ENCODE measurements at regions not wholly inside any gene's neighbourhood (a gene's known extent, or its start where the extent isn't known, plus 50 kb on each side); places are given as distances from the start of the nearest gene placed in this dataset.
A peak's percentile ranks its signal among the peaks of the same experiment; 100 is the strongest.

- DNase-seq (ENCODE audit: insufficient read length, low spot score) (no peak), FAIRE-seq (no peak)
- no peak for TF ChIP-seq PAX5 (IDR thresholded peaks at IDR 0.05; ENCODE audit: insufficient read depth, low read length, severe bottlenecking)
- TF ChIP-seq POLR2A (IDR thresholded peaks at IDR 0.05; ENCODE audit: low read depth, low read length) = no peak
- TF ChIP-seq POLR2AphosphoS5 (IDR thresholded peaks at IDR 0.05; ENCODE audit: low read depth, low read length) = no peak
- no peak for TF ChIP-seq TAF1 (IDR thresholded peaks at IDR 0.05; ENCODE audit: low read depth, low read length)
- TF ChIP-seq POU2F2 (IDR thresholded peaks at IDR 0.05; ENCODE audit: low read depth, low read length) = no peak
- TF ChIP-seq SPI1 (IDR thresholded peaks at IDR 0.05; ENCODE audit: low read depth, low read length) = no peak
Observed at GRCh38 chr10:128206676-128207075, 80.5 kb upstream of the MKI67 start.

GRCh38 chr10:128209862-128210214 is 83.6 kb upstream of the MKI67 start:
- FAIRE-seq = no peak
- no peak for TF ChIP-seq POLR2AphosphoS5 (IDR thresholded peaks at IDR 0.05; ENCODE audit: low read depth, low read length)

GRCh38 chr10:128210215-128211063 is 84.2 kb upstream of the MKI67 start:
- DNase-seq (ENCODE audit: insufficient read length, low spot score) = peak; percentile 67
- TF ChIP-seq POLR2AphosphoS5 (IDR thresholded peaks at IDR 0.05; ENCODE audit: low read depth, low read length) (no peak), TAF1 (IDR thresholded peaks at IDR 0.05; ENCODE audit: low read depth, low read length) (no peak), SPI1 (IDR thresholded peaks at IDR 0.05; ENCODE audit: low read depth, low read length) (no peak), POU2F2 (IDR thresholded peaks at IDR 0.05; ENCODE audit: low read depth, low read length) (no peak), PAX5 (IDR thresholded peaks at IDR 0.05; ENCODE audit: insufficient read depth, low read length, severe bottlenecking) (no peak), POLR2A (IDR thresholded peaks at IDR 0.05; ENCODE audit: low read depth, low read length) (no peak)
- no peak for FAIRE-seq

More at GRCh38 chr10:128209862-128210214, 83.6 kb upstream of the MKI67 start:
- no peak for DNase-seq (ENCODE audit: insufficient read length, low spot score)

- no peak for TF ChIP-seq POU2F2 (IDR thresholded peaks at IDR 0.05; ENCODE audit: low read depth, low read length)
- no peak for TF ChIP-seq PAX5 (IDR thresholded peaks at IDR 0.05; ENCODE audit: insufficient read depth, low read length, severe bottlenecking)
- no peak for TF ChIP-seq POLR2A (IDR thresholded peaks at IDR 0.05; ENCODE audit: low read depth, low read length)
- TF ChIP-seq POLR2AphosphoS5 (IDR thresholded peaks at IDR 0.05; ENCODE audit: low read depth, low read length) = no peak
- TF ChIP-seq SPI1 (IDR thresholded peaks at IDR 0.05; ENCODE audit: low read depth, low read length) = no peak
- no peak for TF ChIP-seq TAF1 (IDR thresholded peaks at IDR 0.05; ENCODE audit: low read depth, low read length)
- DNase-seq (ENCODE audit: insufficient read length, low spot score) (no peak), FAIRE-seq (no peak)
Observed at GRCh38 chr10:128211064-128211504, 84.9 kb upstream of the MKI67 start.

- DNase-seq (ENCODE audit: insufficient read length, low spot score) (peak; percentile 97), FAIRE-seq (peak; percentile 90)
- no peak for TF ChIP-seq PAX5 (IDR thresholded peaks at IDR 0.05; ENCODE audit: insufficient read depth, low read length, severe bottlenecking)
- TF ChIP-seq POLR2AphosphoS5 (IDR thresholded peaks at IDR 0.05; ENCODE audit: low read depth, low read length) = no peak
- TF ChIP-seq POLR2A (IDR thresholded peaks at IDR 0.05; ENCODE audit: low read depth, low read length) = no peak
- no peak for TF ChIP-seq TAF1 (IDR thresholded peaks at IDR 0.05; ENCODE audit: low read depth, low read length)
- TF ChIP-seq POU2F2 (IDR thresholded peaks at IDR 0.05; ENCODE audit: low read depth, low read length) = no peak
- no peak for TF ChIP-seq SPI1 (IDR thresholded peaks at IDR 0.05; ENCODE audit: low read depth, low read length)
Observed at GRCh38 chr10:128211953-128212727, 85.9 kb upstream of the MKI67 start.

- TF ChIP-seq POLR2AphosphoS5 (IDR thresholded peaks at IDR 0.05; ENCODE audit: low read depth, low read length) = no peak
- TF ChIP-seq POU2F2 (IDR thresholded peaks at IDR 0.05; ENCODE audit: low read depth, low read length) = no peak
- TF ChIP-seq PAX5 (IDR thresholded peaks at IDR 0.05; ENCODE audit: insufficient read depth, low read length, severe bottlenecking) = no peak
- no peak for TF ChIP-seq TAF1 (IDR thresholded peaks at IDR 0.05; ENCODE audit: low read depth, low read length)
- no peak for TF ChIP-seq SPI1 (IDR thresholded peaks at IDR 0.05; ENCODE audit: low read depth, low read length)
- no peak for TF ChIP-seq POLR2A (IDR thresholded peaks at IDR 0.05; ENCODE audit: low read depth, low read length)
- no peak for DNase-seq (ENCODE audit: insufficient read length, low spot score)
- FAIRE-seq = no peak
Observed at GRCh38 chr10:128213156-128213555, 86.9 kb upstream of the MKI67 start.

- TF ChIP-seq POLR2AphosphoS5 (IDR thresholded peaks at IDR 0.05; ENCODE audit: low read depth, low read length) (no peak), SPI1 (IDR thresholded peaks at IDR 0.05; ENCODE audit: low read depth, low read length) (no peak), POU2F2 (IDR thresholded peaks at IDR 0.05; ENCODE audit: low read depth, low read length) (no peak), TAF1 (IDR thresholded peaks at IDR 0.05; ENCODE audit: low read depth, low read length) (no peak), POLR2A (IDR thresholded peaks at IDR 0.05; ENCODE audit: low read depth, low read length) (no peak), PAX5 (IDR thresholded peaks at IDR 0.05; ENCODE audit: insufficient read depth, low read length, severe bottlenecking) (no peak)
- DNase-seq (ENCODE audit: insufficient read length, low spot score) (no peak), FAIRE-seq (no peak)
Observed at GRCh38 chr10:128215733-128216132, 89.5 kb upstream of the MKI67 start.

GRCh38 chr10:128217136-128217535 is 90.9 kb upstream of the MKI67 start:
- TF ChIP-seq POU2F2 (IDR thresholded peaks at IDR 0.05; ENCODE audit: low read depth, low read length) = no peak
- no peak for TF ChIP-seq SPI1 (IDR thresholded peaks at IDR 0.05; ENCODE audit: low read depth, low read length)
- TF ChIP-seq TAF1 (IDR thresholded peaks at IDR 0.05; ENCODE audit: low read depth, low read length) = no peak
- no peak for TF ChIP-seq PAX5 (IDR thresholded peaks at IDR 0.05; ENCODE audit: insufficient read depth, low read length, severe bottlenecking)
- no peak for TF ChIP-seq POLR2AphosphoS5 (IDR thresholded peaks at IDR 0.05; ENCODE audit: low read depth, low read length)
- no peak for TF ChIP-seq POLR2A (IDR thresholded peaks at IDR 0.05; ENCODE audit: low read depth, low read length)
- FAIRE-seq = no peak
- DNase-seq (ENCODE audit: insufficient read length, low spot score) = no peak

GRCh38 chr10:128218161-128218560 is 91.9 kb upstream of the MKI67 start:
- no peak for DNase-seq (ENCODE audit: insufficient read length, low spot score)
- no peak for FAIRE-seq
- TF ChIP-seq SPI1 (IDR thresholded peaks at IDR 0.05; ENCODE audit: low read depth, low read length) = no peak
- TF ChIP-seq POLR2A (IDR thresholded peaks at IDR 0.05; ENCODE audit: low read depth, low read length) = no peak
- no peak for TF ChIP-seq POU2F2 (IDR thresholded peaks at IDR 0.05; ENCODE audit: low read depth, low read length)
- TF ChIP-seq POLR2AphosphoS5 (IDR thresholded peaks at IDR 0.05; ENCODE audit: low read depth, low read length) = no peak
- TF ChIP-seq PAX5 (IDR thresholded peaks at IDR 0.05; ENCODE audit: insufficient read depth, low read length, severe bottlenecking) = no peak
- no peak for TF ChIP-seq TAF1 (IDR thresholded peaks at IDR 0.05; ENCODE audit: low read depth, low read length)

All from GM12891 (cell line).